Activated T-cell treated with anti-CD3 and anti-CD28 coated beads for 1 hour (primary cell): ENCODE measurements at regions not wholly inside any gene's neighbourhood (a gene's known extent, or its start where the extent isn't known, plus 50 kb on each side); places are given as distances from the start of the nearest gene placed in this dataset.

Source experiments
- DNase-seq: peaks from one replicate; pipeline ENCODE4 v3.0.0-alpha.2; 2020; ENCODE audit warnings: low read depth

DNA sequence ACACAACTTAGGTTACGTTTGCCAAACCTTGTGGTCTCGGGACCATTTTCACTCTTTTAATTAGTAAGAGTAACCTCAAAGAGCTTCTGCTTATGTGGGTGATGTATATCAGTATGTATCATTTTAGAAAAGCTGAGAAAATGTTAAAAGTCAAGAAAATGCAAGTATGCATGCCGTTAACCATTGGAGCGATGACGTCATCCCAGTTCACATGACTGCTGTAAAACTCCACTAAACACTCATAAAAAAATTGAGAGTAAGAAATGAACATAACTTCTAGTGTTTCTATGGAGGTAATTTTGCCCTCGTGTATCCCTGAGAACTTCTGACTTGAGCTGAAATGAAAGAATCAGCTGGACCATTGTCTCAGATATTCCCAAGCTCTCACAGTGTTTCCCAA is 250.0 kb upstream of the CDH4 start:
- no peak for DNase-seq

DNA sequence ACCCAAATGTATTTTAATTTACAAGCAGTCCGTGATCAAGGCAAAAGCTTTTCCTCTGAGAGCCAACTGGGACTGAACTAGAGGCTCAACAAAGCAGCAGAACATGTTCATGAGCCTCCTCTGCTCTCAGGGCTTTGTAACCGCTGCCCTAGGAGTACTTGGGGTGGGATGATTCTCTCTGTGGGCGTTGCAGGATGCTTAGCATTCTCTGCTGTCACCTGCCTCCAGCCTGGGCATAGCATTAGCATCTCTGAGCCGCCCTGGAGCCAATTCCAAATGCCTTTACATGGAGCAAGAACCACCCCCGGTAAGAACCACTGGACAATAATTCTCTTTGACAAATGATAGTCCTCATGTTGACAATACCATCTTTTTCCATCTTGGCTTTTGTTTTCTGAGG is 237.6 kb upstream of the CDH4 start:
- no peak for DNase-seq

DNA sequence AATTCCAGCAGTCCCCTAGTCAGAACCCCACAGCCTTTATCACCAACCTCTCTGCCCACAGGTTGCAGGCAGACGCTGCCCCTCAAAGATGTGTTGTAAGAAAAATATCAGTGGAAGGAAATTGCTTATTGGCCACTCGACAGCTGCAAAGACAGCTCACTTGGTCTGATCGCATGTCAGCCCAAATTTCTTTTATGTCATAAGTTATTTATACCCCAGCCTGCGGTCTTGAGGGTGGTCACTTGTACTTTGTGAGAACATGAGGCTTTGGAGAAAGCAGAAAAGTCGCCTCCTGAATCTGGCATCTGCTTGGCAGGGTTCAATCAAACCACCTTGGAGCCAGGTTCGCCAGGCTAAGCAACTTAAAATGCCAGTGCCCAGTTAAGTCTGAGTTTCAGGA is 236.5 kb upstream of the CDH4 start:
- DNase-seq, result no peak

DNA sequence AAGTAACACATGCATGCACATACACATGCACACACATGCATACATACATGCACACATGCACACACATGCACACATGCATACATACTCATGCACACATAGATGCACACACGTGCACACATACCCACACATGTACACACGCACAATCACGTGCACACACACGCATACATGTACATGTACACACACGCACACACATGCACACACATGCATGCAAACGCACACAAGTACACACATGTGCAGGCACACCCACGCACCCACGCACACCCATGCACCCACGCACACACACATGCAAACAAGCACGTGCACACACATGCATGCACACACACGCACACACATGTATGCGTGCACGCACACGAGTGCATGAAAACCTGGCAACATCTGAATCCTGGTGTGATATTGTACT is 232.7 kb upstream of the CDH4 start:
- DNase-seq, result no peak

DNA sequence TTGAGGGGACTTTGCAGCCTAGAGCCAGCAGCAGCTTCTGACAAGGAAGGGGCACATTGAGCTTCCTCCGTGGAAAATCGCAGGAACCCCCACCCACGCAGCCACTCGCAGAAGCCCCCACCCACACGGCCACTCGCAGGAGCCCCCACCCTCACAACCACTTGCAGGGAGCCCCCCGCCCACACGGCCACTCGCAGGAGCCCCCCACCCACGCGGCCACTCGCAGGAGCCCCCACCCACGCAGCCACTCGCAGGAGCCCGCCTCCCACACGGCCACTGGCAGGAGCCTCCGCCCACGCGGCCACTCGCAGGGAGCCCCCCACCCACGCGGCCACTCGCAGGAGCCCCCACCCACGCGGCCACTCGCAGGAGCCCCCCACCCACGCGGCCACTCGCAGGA is 228.4 kb upstream of the CDH4 start:
- DNase-seq, result no peak

DNA sequence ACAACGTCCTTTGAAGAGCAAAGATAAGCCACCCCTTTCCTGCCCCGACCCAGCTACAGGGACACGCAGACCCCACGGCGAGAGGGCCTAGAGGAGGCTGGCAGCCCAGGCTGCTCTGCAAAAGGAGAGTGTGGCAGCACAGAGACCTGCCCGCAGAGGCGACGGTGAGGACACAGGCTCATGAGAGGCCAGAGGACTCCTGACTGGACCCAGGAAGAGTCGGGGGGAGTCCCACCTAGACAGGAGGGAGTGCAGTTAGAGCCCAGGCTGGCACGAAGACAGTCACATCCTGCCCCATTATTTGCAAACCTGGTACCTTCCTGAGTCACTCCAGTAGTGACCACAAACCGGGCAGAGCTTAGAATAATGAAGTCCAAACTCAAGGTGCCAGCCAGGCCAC is 227.7 kb upstream of the CDH4 start:
- no peak for DNase-seq

DNA sequence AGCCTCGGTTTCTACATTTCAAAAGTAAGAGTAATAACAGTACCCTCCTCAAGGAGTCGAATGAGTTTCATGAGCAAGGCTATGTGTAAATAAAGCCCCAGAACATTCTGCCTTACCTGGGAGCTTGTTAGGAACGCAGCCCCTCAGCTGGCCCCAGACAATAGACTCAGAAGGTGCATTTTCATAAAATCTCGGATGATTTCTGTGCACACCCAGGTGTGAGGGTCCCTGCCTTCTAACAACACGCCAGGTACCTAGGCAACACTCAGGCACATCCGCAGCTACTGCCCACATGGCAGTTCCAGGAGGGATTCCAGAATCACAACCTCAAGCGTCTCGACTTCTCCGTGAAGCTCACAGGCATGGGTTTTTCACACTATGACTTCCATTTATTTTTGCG is 226.5 kb upstream of the CDH4 start:
- DNase-seq, result no peak

DNA sequence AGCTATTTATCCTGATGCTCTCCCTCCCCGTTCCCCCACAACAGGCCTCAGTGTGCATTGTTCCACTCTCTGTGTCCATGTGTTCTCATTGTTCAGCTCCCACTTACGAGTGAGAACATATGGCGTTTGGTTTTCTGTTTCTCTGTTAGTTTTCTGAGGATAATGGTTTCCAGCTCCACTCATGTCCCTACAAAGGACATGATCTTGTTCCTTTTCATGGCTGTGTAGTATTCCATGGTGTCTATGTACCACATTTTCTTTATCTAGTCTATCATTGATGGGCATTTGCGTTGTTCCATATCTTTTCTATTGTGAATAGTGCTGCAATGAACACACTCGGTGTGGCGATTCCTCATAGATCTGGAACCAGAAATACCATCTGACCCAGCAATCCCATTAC is 225.9 kb upstream of the CDH4 start:
- no peak for DNase-seq

DNA sequence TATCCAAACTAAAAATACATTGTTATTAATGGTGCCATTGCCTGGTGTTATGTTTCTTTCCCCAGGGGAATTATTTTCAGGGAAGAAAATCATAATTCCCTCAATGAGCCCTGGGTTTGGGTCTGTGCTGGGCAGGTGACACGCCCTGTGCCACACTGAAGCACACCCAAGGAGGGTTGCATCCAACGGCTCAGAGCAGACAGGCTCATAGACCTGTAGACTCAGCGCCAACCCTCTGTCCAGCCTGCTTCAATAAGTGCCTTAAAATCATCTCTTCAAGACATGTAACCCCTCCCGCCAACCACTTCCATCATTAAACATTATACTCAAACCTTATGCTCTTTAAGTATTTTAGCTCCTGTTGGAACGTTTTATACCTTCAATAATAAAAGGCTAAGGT is 225.3 kb upstream of the CDH4 start:
- DNase-seq, result no peak

DNA sequence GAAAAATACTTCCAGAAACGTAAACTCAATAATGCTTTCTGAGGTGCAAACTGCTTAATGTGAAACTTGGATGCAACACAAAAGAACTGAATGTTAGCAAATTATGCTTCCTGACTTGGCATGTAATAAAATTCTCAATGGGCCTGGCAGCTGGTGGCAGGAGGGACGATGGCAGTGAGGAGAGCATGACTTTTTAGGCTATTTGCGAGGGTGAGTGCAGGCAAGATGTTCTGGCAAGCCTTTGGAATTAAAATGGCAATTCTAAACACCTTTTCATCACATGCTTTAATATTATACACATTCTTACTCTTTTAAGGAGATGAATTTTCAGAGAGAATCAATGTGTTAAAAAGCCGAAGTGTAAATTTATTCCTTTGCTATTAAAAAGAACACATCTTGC is 224.8 kb upstream of the CDH4 start:
- no peak for DNase-seq

DNA sequence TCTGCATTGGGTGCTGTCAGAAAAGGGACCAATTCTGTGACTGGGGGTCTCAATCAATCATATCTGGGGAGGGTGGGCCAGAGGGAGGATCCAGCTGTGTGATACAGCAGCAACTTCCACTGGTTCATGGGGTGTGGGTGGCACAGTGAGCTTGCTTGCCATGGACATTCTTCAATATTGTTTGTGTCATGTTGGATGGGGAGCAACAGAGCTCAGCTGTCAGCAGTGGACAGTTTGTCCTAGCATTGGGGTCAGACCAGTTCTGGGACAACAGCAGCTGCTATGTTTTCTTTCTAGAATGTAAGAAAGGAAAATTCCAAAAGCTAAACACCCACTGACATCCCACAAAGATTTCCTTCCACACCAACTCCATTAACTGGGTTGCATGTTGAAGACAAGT is 221.9 kb upstream of the CDH4 start:
- DNase-seq, result no peak

DNA sequence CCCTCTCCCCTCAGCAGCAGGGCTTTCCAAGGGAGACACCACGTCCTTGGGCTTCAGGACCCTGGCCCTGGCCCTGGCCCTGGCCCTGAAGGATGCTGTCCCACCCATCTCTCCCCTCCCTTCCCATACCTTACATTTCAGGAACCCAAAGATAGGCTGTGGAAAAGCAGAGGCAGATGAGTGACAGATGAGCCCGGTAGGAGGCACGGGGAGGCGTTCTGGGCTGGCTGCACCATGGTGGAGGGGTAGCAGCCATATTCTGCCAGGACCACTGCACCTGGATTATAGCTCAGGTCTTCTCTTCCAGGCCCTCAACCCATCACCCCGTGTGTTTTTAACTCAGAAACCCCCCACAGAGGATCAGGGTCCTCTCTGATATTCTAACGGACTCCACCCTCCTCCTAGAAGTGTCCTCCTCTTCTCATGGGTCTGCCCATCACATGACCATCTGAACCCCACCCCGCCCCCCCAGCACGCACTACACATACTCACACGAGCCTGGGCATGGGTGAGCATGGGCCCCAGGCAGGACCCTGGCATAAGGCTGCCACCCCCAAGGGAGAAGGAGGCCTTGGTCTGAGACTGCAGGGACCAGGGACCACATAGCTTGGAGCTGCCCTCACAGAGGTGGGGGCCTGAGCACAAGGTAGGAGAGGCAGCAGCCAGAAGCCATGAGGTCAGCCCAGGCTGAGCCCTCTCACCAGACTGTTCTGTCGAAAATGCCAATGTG is 220.8 kb upstream of the CDH4 start:
- no peak for DNase-seq

DNA sequence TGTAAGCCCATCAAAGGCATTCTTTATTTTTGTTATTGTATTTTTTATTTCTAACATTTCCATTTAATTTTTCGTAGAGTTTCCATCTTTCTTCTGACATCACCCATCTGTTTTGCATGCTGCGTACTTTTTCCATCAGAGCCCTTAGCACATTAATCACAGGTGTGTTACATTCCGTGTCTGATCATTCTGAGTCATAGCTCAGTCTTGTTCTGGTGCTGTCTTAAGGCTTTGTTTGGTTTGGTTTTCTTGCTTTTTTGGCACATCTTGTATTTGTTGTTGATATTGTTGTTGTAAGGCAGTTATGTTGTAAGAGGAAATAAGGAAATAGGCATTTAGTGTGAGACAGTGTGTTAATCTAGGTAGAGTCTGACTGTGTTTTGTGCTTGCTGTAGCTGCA is 214.6 kb upstream of the CDH4 start:
- DNase-seq, result no peak

DNA sequence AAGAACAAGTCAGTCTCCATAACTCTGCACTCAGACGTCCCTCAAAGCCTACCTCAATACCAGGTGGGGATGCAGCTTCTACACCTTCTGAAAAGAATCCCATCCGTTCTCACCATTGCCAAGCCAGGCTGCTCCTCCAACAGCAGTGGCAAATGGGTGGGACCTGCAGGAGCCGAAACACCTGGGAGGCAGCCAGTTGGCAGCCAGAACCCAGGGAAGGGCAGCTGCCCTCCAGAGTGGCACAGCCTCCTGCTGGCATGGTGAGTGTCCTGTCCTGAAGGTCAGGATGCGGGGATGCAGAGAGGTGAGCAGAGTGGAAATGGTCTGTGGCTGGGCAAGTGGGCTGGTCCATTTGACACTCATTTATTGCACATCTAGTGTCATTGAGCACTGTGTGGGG is 210.6 kb upstream of the CDH4 start:
- no peak for DNase-seq

DNA sequence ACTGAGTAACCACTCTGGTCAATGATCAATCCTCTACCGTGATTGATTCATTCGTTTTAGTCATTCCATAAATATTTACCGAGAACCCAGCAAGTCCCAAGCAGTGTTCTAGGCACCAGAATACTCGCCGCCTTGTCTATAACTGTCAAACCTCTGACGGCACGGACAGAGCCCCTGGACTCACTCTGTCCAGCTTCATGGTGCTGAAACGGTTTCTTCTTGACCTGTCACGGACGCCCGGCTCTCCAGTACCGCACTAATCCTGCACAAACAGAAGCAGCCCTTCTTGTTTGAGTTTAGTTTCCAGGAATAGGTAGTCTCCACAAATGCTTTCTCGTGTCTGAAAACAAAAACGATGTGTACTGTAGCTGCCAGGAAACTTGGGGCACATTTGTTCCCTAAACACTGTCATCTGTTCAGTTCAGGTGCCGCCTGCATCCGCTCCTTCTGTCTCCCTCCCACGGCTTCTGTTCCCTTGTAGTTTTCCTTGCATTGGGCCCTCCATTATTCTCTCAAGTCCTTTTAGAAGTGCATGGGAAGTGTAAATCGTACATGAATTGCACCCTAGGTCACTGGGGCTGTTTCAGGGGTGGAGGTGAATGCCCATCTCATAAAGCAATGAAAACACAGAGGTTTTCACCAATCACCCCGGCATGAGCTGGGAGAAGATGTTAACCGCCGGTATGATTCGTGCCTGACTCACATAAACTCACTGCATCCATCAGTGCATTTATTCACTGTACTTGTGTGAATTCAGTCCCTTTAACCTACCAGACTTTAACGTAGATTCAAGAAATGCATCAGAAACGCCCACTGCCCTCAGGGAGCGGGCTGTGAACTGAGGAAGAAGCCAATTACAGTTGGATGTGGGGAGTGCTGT is 209.3 kb upstream of the CDH4 start:
- DNase-seq, result no peak

DNA sequence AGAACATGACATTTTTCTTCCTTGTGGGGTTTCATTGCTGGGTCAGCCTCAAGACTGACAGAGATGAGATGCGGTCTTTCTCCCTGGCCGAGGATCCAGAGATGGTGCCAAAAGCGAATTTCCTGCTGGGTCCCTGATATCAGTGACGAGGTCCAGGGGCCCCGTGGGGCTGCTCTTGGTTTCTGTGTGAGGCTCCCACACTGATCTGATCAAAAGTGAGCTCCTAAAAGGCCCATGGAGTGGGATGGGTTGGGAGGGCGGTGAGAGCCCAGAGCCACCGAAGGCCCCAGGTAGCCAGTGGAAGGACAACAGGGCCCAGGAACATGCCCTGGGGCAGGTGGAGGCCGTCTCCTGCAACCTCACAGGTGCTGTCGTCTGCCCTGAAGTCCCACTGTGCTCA is 208.4 kb upstream of the CDH4 start:
- DNase-seq, result no peak

DNA sequence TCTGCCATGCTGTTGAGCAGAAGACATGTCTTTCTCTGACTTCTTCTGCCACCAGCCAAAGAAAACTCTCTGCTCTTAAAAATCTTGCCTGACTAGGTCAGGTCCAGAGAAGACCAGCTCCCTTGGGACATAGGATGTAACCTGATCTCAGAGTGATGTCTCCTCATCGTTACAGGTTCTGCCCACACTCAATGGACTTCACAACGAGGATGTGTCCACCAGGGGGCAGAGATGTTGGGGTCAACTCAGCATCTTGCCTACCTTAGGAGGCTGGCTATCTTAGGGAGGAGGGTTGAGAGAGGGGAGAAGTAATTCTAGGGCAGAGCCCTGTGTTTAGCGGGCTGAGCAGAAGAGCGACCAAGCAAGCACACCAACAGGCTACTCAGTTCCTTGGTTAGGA is 207.6 kb upstream of the CDH4 start:
- DNase-seq, result no peak

DNA sequence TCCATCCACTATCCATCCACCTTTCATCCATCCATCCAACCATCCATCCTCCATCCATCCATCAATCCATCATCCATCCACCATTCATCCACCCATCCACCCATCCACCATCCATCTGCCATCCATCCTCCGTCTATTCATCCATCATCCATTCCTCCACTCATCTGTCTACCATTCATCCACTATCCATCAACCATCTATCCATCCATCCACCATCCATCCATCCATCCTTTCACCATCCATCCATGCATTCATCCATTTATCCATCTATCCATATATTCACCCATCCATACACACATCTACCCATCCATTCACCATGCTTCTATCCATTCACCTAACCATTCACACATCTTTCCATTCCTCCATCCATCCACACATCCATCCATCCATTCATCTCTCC is 207.0 kb upstream of the CDH4 start:
- no peak for DNase-seq

DNA sequence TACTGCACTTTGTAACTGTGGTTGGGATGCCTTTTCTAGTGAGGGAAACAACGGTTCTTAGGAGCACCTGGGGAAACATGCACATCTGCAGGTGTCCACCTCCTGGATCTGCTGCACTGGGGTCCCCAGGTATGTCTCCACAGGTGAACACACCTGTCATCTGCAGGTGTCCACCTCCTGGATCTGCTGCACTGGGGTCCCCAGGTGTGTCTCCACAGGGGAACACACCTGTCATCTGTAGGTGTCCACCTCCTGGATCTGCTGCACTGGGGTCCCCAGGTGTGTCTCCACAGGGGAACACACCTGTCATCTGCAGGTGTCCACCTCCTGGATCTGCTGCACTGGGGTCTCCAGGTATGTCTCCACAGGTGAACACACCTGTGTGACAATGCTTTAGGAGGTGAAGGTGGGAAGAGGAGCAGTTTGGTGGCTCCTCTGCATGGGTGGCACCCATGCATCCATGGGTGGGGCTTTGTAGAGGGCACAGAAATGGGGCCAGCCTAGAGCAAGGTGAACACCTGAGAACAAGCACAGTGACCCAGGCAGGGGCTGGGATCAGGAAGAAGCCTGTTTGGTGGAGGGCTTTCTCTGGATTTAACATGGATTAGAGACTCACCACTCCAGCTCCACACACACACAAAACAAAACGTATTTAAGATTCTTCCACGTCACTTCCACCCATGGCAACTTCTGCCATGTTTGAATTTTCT is 206.0 kb upstream of the CDH4 start:
- DNase-seq, result no peak

DNA sequence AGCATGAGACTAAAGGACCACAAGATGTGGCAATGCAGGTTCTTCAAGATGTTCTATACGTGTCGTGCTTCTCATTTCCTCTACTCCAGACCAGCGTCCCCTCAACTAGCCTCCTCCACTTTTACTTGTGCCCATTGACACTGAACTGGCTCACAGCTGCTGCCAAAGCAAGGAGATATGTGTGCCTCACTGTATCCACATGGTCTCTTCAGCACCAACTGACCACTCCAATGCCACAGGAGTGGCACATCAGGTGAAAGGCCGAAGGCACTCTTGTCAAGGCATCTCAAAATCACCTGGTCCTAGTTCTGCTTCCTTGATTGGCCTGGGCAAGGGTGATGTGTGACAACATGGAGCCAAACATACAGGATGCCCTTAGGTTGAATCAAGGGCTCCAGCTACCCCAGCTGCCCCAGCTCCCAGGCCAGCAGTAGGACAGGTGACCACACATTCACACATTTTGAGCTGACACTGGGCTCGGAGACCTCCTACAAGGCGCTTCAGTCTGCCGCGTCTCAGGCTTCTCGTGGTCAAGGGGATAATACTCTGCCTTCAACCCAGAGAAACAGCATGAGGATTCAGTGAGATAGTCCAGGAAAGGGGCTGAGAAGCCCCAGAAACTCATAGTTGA is 205.2 kb upstream of the CDH4 start:
- no peak for DNase-seq

DNA sequence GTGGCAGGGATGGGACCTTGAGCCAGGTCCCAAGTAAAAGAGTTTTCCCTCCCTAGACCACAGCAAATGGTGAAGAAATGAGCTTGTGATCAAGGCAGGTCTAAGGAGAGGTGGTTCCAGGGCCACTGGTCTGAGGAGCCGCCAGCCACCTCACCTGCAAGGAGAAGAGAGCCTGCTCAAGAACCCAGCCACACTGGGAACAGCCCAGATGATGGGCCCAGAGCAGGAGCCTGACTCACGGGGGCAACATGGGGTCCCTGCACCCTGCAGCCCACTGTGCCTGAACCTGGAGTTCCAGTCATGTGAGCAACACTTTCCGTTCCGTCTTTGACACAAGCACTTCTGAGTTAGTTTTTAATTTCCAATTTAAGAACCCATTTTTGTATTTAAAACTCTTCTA is 204.5 kb upstream of the CDH4 start:
- no peak for DNase-seq

DNA sequence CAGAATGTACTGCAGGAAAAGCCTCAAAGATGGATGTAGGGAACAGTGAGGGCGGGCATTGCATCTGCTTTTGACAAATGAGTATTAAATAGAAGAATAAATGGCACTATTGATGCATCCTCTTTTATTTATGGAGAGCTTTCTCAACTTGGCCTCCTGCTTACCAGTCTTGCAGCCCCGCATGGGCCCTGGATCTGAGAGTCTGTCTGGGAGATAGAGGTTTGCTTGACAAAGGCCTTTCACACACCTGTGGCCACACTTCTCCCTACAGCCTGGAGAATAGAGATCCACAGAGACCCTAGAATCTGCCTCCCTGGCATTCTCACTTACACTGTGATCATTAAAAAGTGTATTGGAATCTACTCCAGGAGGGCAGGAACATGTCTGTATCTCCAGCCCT is 203.8 kb upstream of the CDH4 start:
- no peak for DNase-seq

DNA sequence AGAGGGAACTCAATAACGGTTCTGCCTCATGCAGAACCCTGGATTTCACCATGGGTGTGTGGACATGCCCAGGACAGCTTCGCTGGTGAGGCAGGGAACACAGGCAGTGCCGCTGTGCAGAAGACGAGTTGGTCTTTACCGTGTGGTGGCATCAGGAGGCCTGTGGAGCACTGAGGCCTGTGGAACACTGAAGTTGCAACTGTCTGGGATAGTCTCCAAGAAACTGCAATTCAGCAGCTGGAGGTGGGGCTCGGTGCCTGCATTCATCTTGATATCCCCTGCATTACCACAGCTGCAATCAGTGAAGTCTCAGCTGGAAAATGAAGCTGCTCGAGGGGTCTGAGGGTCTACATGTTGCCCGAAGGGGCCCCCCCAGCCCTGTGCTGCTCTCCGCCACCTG is 202.4 kb upstream of the CDH4 start:
- DNase-seq, result no peak
